Naive thymus-derived CD4-positive, alpha-beta T cell (primary cell): ENCODE measurements at regions not wholly inside any gene's neighbourhood (a gene's known extent, or its start where the extent isn't known, plus 50 kb on each side); places are given as distances from the start of the nearest gene placed in this dataset.

Experiments used
- ATAC-seq: fragments of 150-1000 bp; cut with Tn5 transposase; 2 replicates; pipeline ENCODE4 v1.10.0; 2021; ENCODE audit warnings: mild to moderate bottlenecking, moderate library complexity
- CTCF ChIA-PET: fragments of 350-600 bp; sonication (Branson Sonifier 250); formaldehyde crosslinking; loops from one replicate; lab custom pipeline; 2021; ENCODE audit warnings: antibody characterized with exemption; lab: Charles Lee
- POLR2A ChIA-PET: fragments of 350-600 bp; sonication (Branson Sonifier 250); formaldehyde crosslinking; loops from one replicate; lab custom pipeline; 2021; ENCODE audit warnings: antibody characterized with exemption, inconsistent platforms; lab: Charles Lee
- DNase-seq, 9 donors: peaks; one replicate each; pipeline versions ENCODE4 v3.0.0 to v3.0.0-alpha.2; 2020 to 2022; ENCODE audit warnings: mixed read lengths in 1 of 9
- H3K27ac ChIP-seq: one replicate; pipeline ENCODE4 v1.7.0; 2013; ENCODE audit warnings: mild to moderate bottlenecking, low read depth, low read length, moderate library complexity
- H3K27me3 ChIP-seq, 2 donors: one replicate each; pipeline ENCODE4 v1.7.0; 2013; ENCODE audit warnings: low read length in 2 of 2, mild to moderate bottlenecking in 2 of 2, moderate library complexity in 2 of 2; ENCODE audit not compliant: control insufficient read depth in 2 of 2, insufficient read depth in 2 of 2
- H3K36me3 ChIP-seq, 3 experiments: 1 replicate in 2 of 3; 2 replicates in 1 of 3; pipeline ENCODE4 v1.7.0; 2013; ENCODE audit warnings: low read length in 3 of 3, mild to moderate bottlenecking in 3 of 3, moderate library complexity in 1 of 3; ENCODE audit not compliant: insufficient read depth in 3 of 3, control insufficient read depth in 2 of 3
- H3K4me1 ChIP-seq, 2 donors: one replicate each; pipeline ENCODE4 v1.7.0; 2013; ENCODE audit warnings: low read length in 2 of 2, mild to moderate bottlenecking in 2 of 2, moderate library complexity in 1 of 2; ENCODE audit not compliant: control insufficient read depth in 2 of 2, insufficient read depth in 2 of 2
- H3K4me3 ChIP-seq: 2 replicates; pipeline ENCODE4 v1.7.0; 2013; ENCODE audit warnings: mild to moderate bottlenecking, low read length
- H3K9me3 ChIP-seq, 3 experiments: 1 replicate in 2 of 3; 2 replicates in 1 of 3; pipeline ENCODE4 v1.7.0; 2013; ENCODE audit warnings: low read length in 3 of 3; ENCODE audit not compliant: control insufficient read depth in 2 of 3
- H3K27ac Mint-ChIP-seq, 9 donors: one replicate each; pipeline ENCODE4 v1.8.0; 2020 to 2022; ENCODE audit warnings: mixed read lengths in 9 of 9, mild to moderate bottlenecking in 8 of 9, moderate library complexity in 5 of 9, inconsistent platforms in 2 of 9
- H3K27me3 Mint-ChIP-seq, 5 donors: one replicate each; pipeline ENCODE4 v1.8.0; 2021 to 2022; ENCODE audit warnings: mixed read lengths in 5 of 5, mild to moderate bottlenecking in 1 of 5
- H3K36me3 Mint-ChIP-seq, 5 donors: one replicate each; pipeline ENCODE4 v1.8.0; 2020 to 2022; ENCODE audit warnings: mixed read lengths in 5 of 5, mild to moderate bottlenecking in 3 of 5, inconsistent platforms in 1 of 5
- H3K4me1 Mint-ChIP-seq, 7 donors: one replicate each; pipeline ENCODE4 v1.8.0; 2020 to 2022; ENCODE audit warnings: mixed read lengths in 7 of 7, mild to moderate bottlenecking in 3 of 7, inconsistent platforms in 1 of 7
- H3K4me3 Mint-ChIP-seq, 10 donors: one replicate each; pipeline ENCODE4 v1.8.0; 2020 to 2022; ENCODE audit warnings: mild to moderate bottlenecking in 10 of 10, mixed read lengths in 10 of 10, moderate library complexity in 6 of 10, inconsistent platforms in 2 of 10
- H3K9me3 Mint-ChIP-seq, 11 donors: one replicate each; pipeline ENCODE4 v1.8.0; 2020 to 2022; ENCODE audit warnings: mixed read lengths in 11 of 11, mild to moderate bottlenecking in 4 of 11, inconsistent platforms in 1 of 11, moderate library complexity in 1 of 11
- intact Hi-C, 2 donors: fragments of 100-400 bp; cut with micrococcal nuclease; formaldehyde crosslinking; loops; one replicate each; pipeline ENCODE4 v1.15.1; 2023

GRCh38 chr12:125493704-125494308 lies 428.6 kb downstream of the AACS start:
- Mint-ChIP-seq H3K9me3 (peaks cover 2 to 12% (median 6%) of the 10 kb centered on the region in 11 donors), H3K27me3 (peaks cover 0 to 11% (median 0%) of the 10 kb centered on the region in 5 donors), H3K4me1 (no peaks in the 10 kb centered on the region), H3K4me3 (no peak overlapping the region), H3K27ac (no peak overlapping the region), H3K36me3 (peaks cover 0 to 5% (median 3%) of the 10 kb centered on the region in 5 donors)
- Histone ChIP-seq H3K4me3 (no peak overlapping the region), H3K9me3 (peaks cover 0 to 7% (median 0%) of the 10 kb centered on the region in 3 experiments), H3K4me1 (no peaks in the 10 kb centered on the region), H3K27ac (no peak overlapping the region), H3K27me3 (no peaks in the 10 kb centered on the region), H3K36me3 (no peaks in the 10 kb centered on the region)
- POLR2A ChIA-PET: no interaction called here
- DNase-seq (no peak), ATAC-seq (no peak)
- CTCF ChIA-PET: no interaction called here
- intact Hi-C loops: no loop called here

GRCh38 chr12:125503128-125503527 lies 437.9 kb downstream of the AACS start:
- H3K9me3 Mint-ChIP-seq: peaks cover 0 to 7% (median 0%) of the 10 kb centered on the region in 11 donors
- ATAC-seq (no peak), DNase-seq (no peak)
- H3K27ac Mint-ChIP-seq: no peak overlapping the region
- H3K27ac ChIP-seq: no peak overlapping the region
- H3K4me3 Mint-ChIP-seq: no peak overlapping the region
- peaks cover 0 to 12% (median 5%) of the 10 kb centered on the region in 5 donors for H3K27me3 Mint-ChIP-seq
- no peak overlapping the region for H3K4me3 ChIP-seq
- no peaks in the 10 kb centered on the region for H3K9me3 ChIP-seq
- H3K27me3 ChIP-seq: no peaks in the 10 kb centered on the region
- H3K4me1 ChIP-seq: no peaks in the 10 kb centered on the region
- no peaks in the 10 kb centered on the region for H3K36me3 ChIP-seq
- intact Hi-C loops: no loop called here
- no peaks in the 10 kb centered on the region for H3K36me3 Mint-ChIP-seq
- ChIA-PET POLR2A (no interaction called here), CTCF (no interaction called here)
- peaks cover 0 to 1% (median 0%) of the 10 kb centered on the region in 7 donors for H3K4me1 Mint-ChIP-seq

- peaks cover 0 to 7% (median 0%) of the 10 kb centered on the region in 11 donors for H3K9me3 Mint-ChIP-seq
- no peak for ATAC-seq
- POLR2A ChIA-PET: no interaction called here
- CTCF ChIA-PET: no interaction called here
- Histone ChIP-seq H3K9me3 (no peaks in the 10 kb centered on the region), H3K27me3 (peaks cover 0 to 3% of the 10 kb centered on the region in 2 donors), H3K27ac (no peak overlapping the region), H3K36me3 (no peaks in the 10 kb centered on the region), H3K4me1 (no peaks in the 10 kb centered on the region), H3K4me3 (no peak overlapping the region)
- H3K4me3 Mint-ChIP-seq: no peak overlapping the region
- no peaks in the 10 kb centered on the region for H3K36me3 Mint-ChIP-seq
- no peak for DNase-seq
- H3K27me3 Mint-ChIP-seq: peaks cover 0 to 5% (median 3%) of the 10 kb centered on the region in 5 donors
- intact Hi-C loops: no loop called here
- H3K4me1 Mint-ChIP-seq: peaks cover 0 to 1% (median 0%) of the 10 kb centered on the region in 7 donors
- no peak overlapping the region for H3K27ac Mint-ChIP-seq
Measured at GRCh38 chr12:125509195-125509594, 444.0 kb downstream of the AACS start.

- intact Hi-C loops: no loop called here
- CTCF ChIA-PET: no interaction called here
- no peak for ATAC-seq
Measured at GRCh38 chr12:125512541-125513298, 447.5 kb downstream of the AACS start.

GRCh38 chr12:125515887-125516286 lies 450.7 kb downstream of the AACS start:
- POLR2A ChIA-PET: no interaction called here
- intact Hi-C loops: no loop called here
- no peaks in the 10 kb centered on the region for H3K27me3 ChIP-seq
- ATAC-seq: no peak
- no peak overlapping the region for H3K4me3 ChIP-seq
- no peaks in the 10 kb centered on the region for H3K9me3 ChIP-seq
- Mint-ChIP-seq H3K4me3 (no peak overlapping the region), H3K4me1 (peaks cover 0 to 4% (median 0%) of the 10 kb centered on the region in 7 donors), H3K27ac (no peak overlapping the region), H3K9me3 (peaks cover 0 to 2% (median 0%) of the 10 kb centered on the region in 11 donors), H3K27me3 (no peaks in the 10 kb centered on the region), H3K36me3 (no peaks in the 10 kb centered on the region)
- no peak overlapping the region for H3K27ac ChIP-seq
- H3K36me3 ChIP-seq: no peaks in the 10 kb centered on the region
- no peaks in the 10 kb centered on the region for H3K4me1 ChIP-seq
- DNase-seq: no peak
- CTCF ChIA-PET: no interaction called here

More at GRCh38 chr12:125512541-125513298, 447.5 kb downstream of the AACS start:
- no peak overlapping the region for H3K27ac ChIP-seq
- Mint-ChIP-seq H3K27me3 (peaks cover 0 to 5% (median 0%) of the 10 kb centered on the region in 5 donors), H3K9me3 (peaks cover 0 to under 1% (median 0%) of the 10 kb centered on the region in 11 donors), H3K4me3 (no peak overlapping the region), H3K36me3 (no peaks in the 10 kb centered on the region), H3K4me1 (peaks cover 0 to under 1% (median 0%) of the 10 kb centered on the region in 7 donors), H3K27ac (no peak overlapping the region)
- no peaks in the 10 kb centered on the region for H3K4me1 ChIP-seq
- DNase-seq: no peak
- no peak overlapping the region for H3K4me3 ChIP-seq
- no peaks in the 10 kb centered on the region for H3K36me3 ChIP-seq
- POLR2A ChIA-PET: no interaction called here
- peaks cover 0 to 3% of the 10 kb centered on the region in 2 donors for H3K27me3 ChIP-seq
- H3K9me3 ChIP-seq: no peaks in the 10 kb centered on the region

- Histone ChIP-seq H3K36me3 (no peaks in the 10 kb centered on the region), H3K4me1 (no peaks in the 10 kb centered on the region), H3K9me3 (peaks cover 0 to 11% (median 0%) of the 10 kb centered on the region in 3 experiments), H3K27ac (no peak overlapping the region), H3K27me3 (no peaks in the 10 kb centered on the region), H3K4me3 (no peak overlapping the region)
- intact Hi-C loops: no loop called here
- H3K9me3 Mint-ChIP-seq: peaks cover 0 to 19% (median 5%) of the 10 kb centered on the region in 11 donors
- DNase-seq (no peak), ATAC-seq (no peak)
- no peak overlapping the region for H3K27ac Mint-ChIP-seq
- H3K27me3 Mint-ChIP-seq: peaks cover 0 to 5% (median 0%) of the 10 kb centered on the region in 5 donors
- peaks cover 0 to 4% (median 0%) of the 10 kb centered on the region in 7 donors for H3K4me1 Mint-ChIP-seq
- no peak overlapping the region for H3K4me3 Mint-ChIP-seq
- ChIA-PET CTCF (no interaction called here), POLR2A (no interaction called here)
- H3K36me3 Mint-ChIP-seq: peaks cover 0 to 7% (median 0%) of the 10 kb centered on the region in 5 donors
Measured at GRCh38 chr12:125518074-125518473, 452.8 kb downstream of the AACS start.
